ENCODE measurements at regions not wholly inside any gene's neighbourhood (a gene's known extent, or its start where the extent isn't known, plus 50 kb on each side); places are given as distances from the start of the nearest gene placed in this dataset.

DNA sequence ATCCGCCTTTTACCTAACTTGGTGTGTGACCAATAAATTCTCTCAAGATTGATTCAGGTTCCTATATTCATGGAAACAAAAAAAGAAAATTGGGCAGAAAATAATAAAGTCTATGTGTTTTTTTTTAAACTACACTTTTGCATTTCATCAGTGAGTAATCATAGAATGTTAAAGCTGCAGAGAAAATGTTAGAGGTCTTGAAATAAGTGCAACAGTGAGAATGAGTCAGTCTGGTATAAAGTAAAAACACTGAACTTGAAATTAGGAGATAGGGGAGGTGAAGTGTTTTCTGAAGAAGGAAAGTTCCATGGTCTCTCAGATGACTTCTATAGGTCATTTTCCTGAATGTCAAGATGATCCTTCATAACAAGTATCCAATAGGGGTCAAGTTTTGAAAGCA, 202.6 kb upstream of the NRP1 start:
- no peak for TF ChIP-seq CTCF (IDR thresholded peaks at IDR 0.05)
- TF ChIP-seq POLR2A (IDR thresholded peaks at IDR 0.05): no peak

Data from stomach (tissue), 4 donors.